Coronary artery (tissue), 2 donors: ENCODE measurements at regions not wholly inside any gene's neighbourhood (a gene's known extent, or its start where the extent isn't known, plus 50 kb on each side); places are given as distances from the start of the nearest gene placed in this dataset.

Source experiments
- DNase-seq: peaks from one replicate; pipeline ENCODE4 v3.0.0-alpha.2; 2017; ENCODE audit warnings: low spot score
- H3K27ac ChIP-seq, 2 donors: fragments of 200-600 bp; sonication (generic); one replicate each; pipeline ENCODE4 v1.5.1; 2016 to 2019
- H3K4me3 ChIP-seq: fragments of 200-600 bp; sonication (generic); 2 replicates; pipeline ENCODE4 v1.5.1; 2016; ENCODE audit warnings: mild to moderate bottlenecking, moderate library complexity
- TF ChIP-seq, protein P1 (sequence below): fragments of 200-600 bp; sonication (generic); IDR thresholded peaks from one replicate; pipeline ENCODE4 v1.5.1; 2019; ENCODE audit warnings: antibody characterized with exemption

- no peak for DNase-seq
- H3K27ac ChIP-seq, result no peak overlapping the region
- H3K4me3 ChIP-seq, result no peak overlapping the region
- TF ChIP-seq, protein P1, sequence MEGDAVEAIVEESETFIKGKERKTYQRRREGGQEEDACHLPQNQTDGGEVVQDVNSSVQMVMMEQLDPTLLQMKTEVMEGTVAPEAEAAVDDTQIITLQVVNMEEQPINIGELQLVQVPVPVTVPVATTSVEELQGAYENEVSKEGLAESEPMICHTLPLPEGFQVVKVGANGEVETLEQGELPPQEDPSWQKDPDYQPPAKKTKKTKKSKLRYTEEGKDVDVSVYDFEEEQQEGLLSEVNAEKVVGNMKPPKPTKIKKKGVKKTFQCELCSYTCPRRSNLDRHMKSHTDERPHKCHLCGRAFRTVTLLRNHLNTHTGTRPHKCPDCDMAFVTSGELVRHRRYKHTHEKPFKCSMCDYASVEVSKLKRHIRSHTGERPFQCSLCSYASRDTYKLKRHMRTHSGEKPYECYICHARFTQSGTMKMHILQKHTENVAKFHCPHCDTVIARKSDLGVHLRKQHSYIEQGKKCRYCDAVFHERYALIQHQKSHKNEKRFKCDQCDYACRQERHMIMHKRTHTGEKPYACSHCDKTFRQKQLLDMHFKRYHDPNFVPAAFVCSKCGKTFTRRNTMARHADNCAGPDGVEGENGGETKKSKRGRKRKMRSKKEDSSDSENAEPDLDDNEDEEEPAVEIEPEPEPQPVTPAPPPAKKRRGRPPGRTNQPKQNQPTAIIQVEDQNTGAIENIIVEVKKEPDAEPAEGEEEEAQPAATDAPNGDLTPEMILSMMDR, result no peak
Measured at GRCh38 chr6:166810864-166811263, 145.5 kb downstream of the RNASET2 start.

DNA sequence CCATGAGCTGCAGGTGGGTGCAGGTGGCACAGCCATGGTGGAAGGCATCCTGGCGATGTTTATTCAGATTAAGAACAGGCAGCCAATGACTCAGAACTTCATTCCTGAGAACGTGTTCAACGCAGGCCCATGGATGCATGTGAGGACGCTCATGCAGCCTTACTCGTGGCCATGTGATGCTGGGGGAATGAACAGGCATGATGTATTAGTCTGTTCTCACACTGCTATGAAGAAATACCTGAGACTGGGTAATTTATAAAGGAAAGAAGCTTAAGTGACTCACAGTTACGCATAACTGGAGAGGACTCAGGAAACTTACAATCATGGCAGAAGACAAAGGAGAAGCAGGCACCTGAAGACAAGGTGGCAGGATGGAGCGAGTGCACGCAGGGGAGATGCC, 146.6 kb downstream of the RNASET2 start:
- Histone ChIP-seq H3K4me3 (no peak overlapping the region), H3K27ac (no peak overlapping the region)
- TF ChIP-seq, protein P1, result no peak
- no peak for DNase-seq

DNA sequence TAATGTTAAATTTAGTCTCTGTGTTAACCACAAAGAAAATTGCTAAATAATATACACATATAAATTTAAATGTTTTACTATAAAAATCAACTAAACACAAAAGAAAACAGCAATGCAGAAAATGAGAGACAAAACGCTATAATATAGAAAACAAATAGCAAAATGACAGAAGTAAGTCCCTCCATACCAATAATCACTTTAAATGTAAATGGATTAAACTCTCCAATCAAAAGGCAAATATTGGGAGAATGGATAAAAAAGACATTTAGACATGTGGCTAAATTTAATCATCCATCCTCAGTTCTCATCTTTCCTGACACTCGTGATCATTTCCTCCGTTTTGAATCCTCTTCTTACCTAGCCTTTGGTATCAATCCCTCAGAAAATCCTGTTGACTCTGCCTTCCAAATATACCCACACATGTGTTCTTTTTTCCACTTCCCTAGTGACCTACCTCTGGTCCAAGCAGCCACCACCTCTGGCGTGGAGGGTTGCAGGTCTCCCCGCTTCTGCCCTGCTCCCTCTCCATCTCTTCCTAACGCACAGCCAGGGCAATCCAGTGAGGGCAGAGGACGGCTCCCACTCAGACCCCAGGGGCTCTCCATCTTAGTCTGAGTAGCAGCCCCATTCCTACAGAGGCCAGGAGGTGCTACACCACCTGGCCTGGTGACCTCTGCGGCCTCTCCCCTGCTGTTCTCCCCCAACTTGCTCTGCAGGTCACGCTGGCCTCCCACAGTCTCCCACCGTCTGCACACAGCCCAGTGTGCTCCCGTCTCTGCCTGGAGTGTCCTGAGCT, 149.2 kb downstream of the RNASET2 start:
- TF ChIP-seq, protein P1, result no peak
- Histone ChIP-seq H3K27ac (no peak overlapping the region), H3K4me3 (no peak overlapping the region)
- DNase-seq, result no peak

- TF ChIP-seq, protein P1, result no peak
- Histone ChIP-seq H3K27ac (no peak overlapping the region), H3K4me3 (no peak overlapping the region)
- DNase-seq, result no peak
Measured at GRCh38 chr6:166806217-166806838, 150.0 kb downstream of the RNASET2 start.

DNA sequence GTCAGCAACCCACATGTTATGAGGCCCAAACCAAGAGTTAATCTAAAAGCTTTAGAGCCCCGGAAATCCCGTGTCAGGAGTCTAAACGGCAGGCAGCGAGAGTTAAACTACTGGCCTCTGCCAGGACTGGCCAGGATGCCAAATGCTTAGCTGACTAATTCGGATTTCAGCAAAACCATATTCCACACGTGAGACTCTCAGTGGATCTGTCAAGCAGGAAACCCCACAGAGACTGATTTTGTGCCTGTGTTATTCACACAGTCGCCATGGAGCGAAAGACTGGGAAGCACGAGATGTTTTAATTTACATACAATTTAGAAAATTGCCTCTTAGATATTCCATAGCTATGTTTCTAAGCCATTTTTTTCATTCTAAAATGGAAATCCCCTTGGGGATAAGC, 152.9 kb downstream of the RNASET2 start:
- DNase-seq, result no peak
- no peak overlapping the region for H3K4me3 ChIP-seq
- no peak overlapping the region for H3K27ac ChIP-seq
- TF ChIP-seq, protein P1, result no peak

DNA sequence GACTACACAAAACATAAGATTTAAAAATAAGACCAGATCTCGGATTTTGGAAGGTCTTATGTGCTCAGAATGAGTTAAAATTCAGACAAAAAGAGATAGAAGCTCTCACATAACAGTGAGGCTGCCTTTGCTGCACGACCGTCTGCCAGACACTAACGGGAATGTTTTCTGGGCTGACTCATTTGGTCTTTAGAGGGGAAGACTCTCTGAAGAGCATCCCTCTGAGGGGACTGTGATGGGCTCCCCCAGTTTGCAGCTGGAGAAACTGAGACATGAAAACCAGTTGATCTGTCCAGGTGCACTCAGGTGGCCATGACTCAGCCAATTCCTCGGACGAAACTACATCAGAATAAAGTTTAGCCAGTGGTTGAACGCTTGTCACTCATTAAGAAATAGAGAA, 153.9 kb downstream of the RNASET2 start:
- DNase-seq, result no peak
- TF ChIP-seq, protein P1, result no peak
- no peak overlapping the region for H3K4me3 ChIP-seq
- H3K27ac ChIP-seq, result no peak overlapping the region

DNA sequence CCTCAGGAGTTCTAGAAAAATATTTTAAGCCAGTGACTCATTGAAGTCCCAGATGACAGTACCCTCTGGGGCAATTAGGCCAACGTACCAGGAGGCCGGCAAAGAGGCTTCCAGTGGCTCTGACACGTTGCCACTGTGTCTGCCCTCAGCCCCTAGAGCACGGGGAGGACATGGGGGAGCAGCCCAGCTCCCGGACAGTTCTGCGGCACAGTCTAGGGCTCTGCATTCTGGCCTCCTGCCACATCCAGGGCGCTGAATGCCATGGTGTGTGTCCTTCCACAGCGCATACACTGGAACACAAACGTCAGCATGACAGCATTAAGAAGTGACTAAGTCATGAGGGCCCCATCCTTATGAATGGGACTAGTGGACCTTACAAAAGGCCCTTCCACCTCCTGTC, 156.2 kb downstream of the RNASET2 start:
- TF ChIP-seq, protein P1, result no peak
- no peak overlapping the region for H3K4me3 ChIP-seq
- H3K27ac ChIP-seq, result no peak overlapping the region
- no peak for DNase-seq
